Liver (tissue), 8 donors: ENCODE measurements at regions not wholly inside any gene's neighbourhood (a gene's known extent, or its start where the extent isn't known, plus 50 kb on each side); places are given as distances from the start of the nearest gene placed in this dataset.

ENCODE experiments used
- DNase-seq: peaks from one replicate; pipeline ENCODE4 v3.0.0-alpha.2; 2017; ENCODE audit warnings: low spot score
- H3K27ac ChIP-seq, 2 donors: one replicate each; pipeline ENCODE4 v1.7.0; 2013; ENCODE audit warnings: inconsistent platforms in 2 of 2, low read length in 2 of 2, control low read depth in 1 of 2, low read depth in 1 of 2, mild to moderate bottlenecking in 1 of 2
- H3K27me3 ChIP-seq, 4 donors: one replicate each; pipeline versions ENCODE4 v1.6.1 to v1.7.0; 2013; ENCODE audit warnings: low read length in 3 of 4, inconsistent platforms in 1 of 4, mild to moderate bottlenecking in 1 of 4, moderate library complexity in 1 of 4; ENCODE audit not compliant: control insufficient read depth in 4 of 4, insufficient read depth in 4 of 4
- H3K36me3 ChIP-seq, 4 donors: one replicate each; pipeline versions ENCODE4 v1.6.1 to v1.7.0; 2013; ENCODE audit warnings: low read length in 3 of 4, mild to moderate bottlenecking in 3 of 4, low read depth in 1 of 4, moderate library complexity in 1 of 4; ENCODE audit not compliant: control insufficient read depth in 4 of 4, insufficient read depth in 3 of 4
- H3K4me1 ChIP-seq, 4 donors: one replicate each; pipeline versions ENCODE4 v1.6.1 to v1.7.0; 2013; ENCODE audit warnings: low read length in 3 of 4, mild to moderate bottlenecking in 3 of 4, moderate library complexity in 1 of 4; ENCODE audit not compliant: control insufficient read depth in 4 of 4, insufficient read depth in 4 of 4
- H3K4me3 ChIP-seq, 3 donors: one replicate each; pipeline versions ENCODE4 v1.6.1 to v1.7.0; 2013; ENCODE audit warnings: low read length in 3 of 3, control low read depth in 1 of 3, low read depth in 1 of 3, mild to moderate bottlenecking in 1 of 3
- H3K9ac ChIP-seq, 2 donors: one replicate each; pipeline ENCODE4 v1.7.0; 2013; ENCODE audit warnings: low read length in 2 of 2, mild to moderate bottlenecking in 2 of 2, moderate library complexity in 2 of 2, control low read depth in 1 of 2, low read depth in 1 of 2
- H3K9me3 ChIP-seq, 4 donors: one replicate each; pipeline versions ENCODE4 v1.6.1 to v1.7.0; 2013; ENCODE audit warnings: low read length in 3 of 4; ENCODE audit not compliant: control insufficient read depth in 4 of 4
- ATF3 ChIP-seq: IDR thresholded peaks from 2 replicates; pipeline ENCODE4 v1.6.1; 2016; ENCODE audit warnings: antibody characterized with exemption
- EGR1 ChIP-seq, 2 donors: IDR thresholded peaks; 2 replicates each; pipeline ENCODE4 v1.6.1; 2016 to 2018; ENCODE audit warnings: antibody characterized with exemption in 2 of 2, low read depth in 2 of 2
- FOXA1 ChIP-seq: IDR thresholded peaks from 2 replicates; pipeline ENCODE4 v1.6.1; 2016; ENCODE audit warnings: antibody characterized with exemption
- FOXA2 ChIP-seq: IDR thresholded peaks from 2 replicates; pipeline ENCODE4 v1.6.1; 2016; ENCODE audit warnings: antibody characterized with exemption
- GABPA ChIP-seq, 2 donors: IDR thresholded peaks in 1 of 2; conservative IDR thresholded peaks in 1 of 2; 2 replicates each; pipeline ENCODE4 v1.6.1; 2016; ENCODE audit warnings: antibody characterized with exemption in 2 of 2, mild to moderate bottlenecking in 1 of 2, moderate library complexity in 1 of 2
- HNF4A ChIP-seq, 2 donors: conservative IDR thresholded peaks; 2 replicates each; pipeline ENCODE4 v1.6.1; 2016; ENCODE audit warnings: antibody characterized with exemption in 2 of 2, mild to moderate bottlenecking in 2 of 2
- HNF4G ChIP-seq: IDR thresholded peaks from 2 replicates; pipeline ENCODE4 v1.6.1; 2016; ENCODE audit warnings: antibody characterized with exemption
- JUND ChIP-seq, 2 donors: IDR thresholded peaks; 2 replicates each; pipeline ENCODE4 v1.6.1; 2016; ENCODE audit warnings: antibody characterized with exemption in 2 of 2
- MAX ChIP-seq: IDR thresholded peaks from 2 replicates; pipeline ENCODE4 v1.6.1; 2016; ENCODE audit warnings: antibody characterized with exemption
- NR2F2 ChIP-seq: IDR thresholded peaks from 2 replicates; pipeline ENCODE4 v1.6.1; 2016; ENCODE audit warnings: antibody characterized with exemption
- RAD21 ChIP-seq, 2 donors: IDR thresholded peaks; 2 replicates each; pipeline ENCODE4 v1.6.1; 2016; ENCODE audit warnings: antibody characterized with exemption in 2 of 2, mild to moderate bottlenecking in 2 of 2
- SP1 ChIP-seq: IDR thresholded peaks from 2 replicates; pipeline ENCODE4 v1.6.1; 2018; ENCODE audit warnings: antibody characterized with exemption, mild to moderate bottlenecking
- WGBS: extraction: QIAGEN DNeasy Blood & Tissue Kit; methylation state at CpG from one replicate; pipeline ENCODE4 v1.1.7; 2013; 5-methylcytosine and 5-hydroxymethylcytosine counted together
- TF ChIP-seq, protein P1 (sequence below): fragments of 150-350 bp; IDR thresholded peaks from 2 replicates; pipeline ENCODE4 v1.5.1; 2017; ENCODE audit warnings: improper control_type of control experiment, low read depth, low read length; ENCODE audit not compliant: missing input control
- TF ChIP-seq, protein P2 (sequence below): IDR thresholded peaks from 2 replicates; pipeline ENCODE4 v1.6.1; 2016; ENCODE audit warnings: antibody characterized with exemption, mild to moderate bottlenecking
- donor health status: healthy.
- donor health status: healthy.
- donor health status: healthy.
- donor health status: healthy.
- donor health status: healthy.

- Histone ChIP-seq H3K36me3 (no peaks in the 10 kb centered on the region), H3K27me3 (no peaks in the 10 kb centered on the region), H3K4me3 (no peak overlapping the region), H3K9me3 (no peaks in the 10 kb centered on the region), H3K27ac (no peak overlapping the region), H3K9ac (no peak overlapping the region), H3K4me1 (no peaks in the 10 kb centered on the region)
- 84% methylated on average over 2 of the region's 2 CpGs for WGBS
- DNase-seq, result no peak
- TF ChIP-seq ATF3, result no peak
- TF ChIP-seq FOXA2, result no peak
- TF ChIP-seq, protein P1, sequence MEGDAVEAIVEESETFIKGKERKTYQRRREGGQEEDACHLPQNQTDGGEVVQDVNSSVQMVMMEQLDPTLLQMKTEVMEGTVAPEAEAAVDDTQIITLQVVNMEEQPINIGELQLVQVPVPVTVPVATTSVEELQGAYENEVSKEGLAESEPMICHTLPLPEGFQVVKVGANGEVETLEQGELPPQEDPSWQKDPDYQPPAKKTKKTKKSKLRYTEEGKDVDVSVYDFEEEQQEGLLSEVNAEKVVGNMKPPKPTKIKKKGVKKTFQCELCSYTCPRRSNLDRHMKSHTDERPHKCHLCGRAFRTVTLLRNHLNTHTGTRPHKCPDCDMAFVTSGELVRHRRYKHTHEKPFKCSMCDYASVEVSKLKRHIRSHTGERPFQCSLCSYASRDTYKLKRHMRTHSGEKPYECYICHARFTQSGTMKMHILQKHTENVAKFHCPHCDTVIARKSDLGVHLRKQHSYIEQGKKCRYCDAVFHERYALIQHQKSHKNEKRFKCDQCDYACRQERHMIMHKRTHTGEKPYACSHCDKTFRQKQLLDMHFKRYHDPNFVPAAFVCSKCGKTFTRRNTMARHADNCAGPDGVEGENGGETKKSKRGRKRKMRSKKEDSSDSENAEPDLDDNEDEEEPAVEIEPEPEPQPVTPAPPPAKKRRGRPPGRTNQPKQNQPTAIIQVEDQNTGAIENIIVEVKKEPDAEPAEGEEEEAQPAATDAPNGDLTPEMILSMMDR, result no peak
- TF ChIP-seq, protein P2, sequence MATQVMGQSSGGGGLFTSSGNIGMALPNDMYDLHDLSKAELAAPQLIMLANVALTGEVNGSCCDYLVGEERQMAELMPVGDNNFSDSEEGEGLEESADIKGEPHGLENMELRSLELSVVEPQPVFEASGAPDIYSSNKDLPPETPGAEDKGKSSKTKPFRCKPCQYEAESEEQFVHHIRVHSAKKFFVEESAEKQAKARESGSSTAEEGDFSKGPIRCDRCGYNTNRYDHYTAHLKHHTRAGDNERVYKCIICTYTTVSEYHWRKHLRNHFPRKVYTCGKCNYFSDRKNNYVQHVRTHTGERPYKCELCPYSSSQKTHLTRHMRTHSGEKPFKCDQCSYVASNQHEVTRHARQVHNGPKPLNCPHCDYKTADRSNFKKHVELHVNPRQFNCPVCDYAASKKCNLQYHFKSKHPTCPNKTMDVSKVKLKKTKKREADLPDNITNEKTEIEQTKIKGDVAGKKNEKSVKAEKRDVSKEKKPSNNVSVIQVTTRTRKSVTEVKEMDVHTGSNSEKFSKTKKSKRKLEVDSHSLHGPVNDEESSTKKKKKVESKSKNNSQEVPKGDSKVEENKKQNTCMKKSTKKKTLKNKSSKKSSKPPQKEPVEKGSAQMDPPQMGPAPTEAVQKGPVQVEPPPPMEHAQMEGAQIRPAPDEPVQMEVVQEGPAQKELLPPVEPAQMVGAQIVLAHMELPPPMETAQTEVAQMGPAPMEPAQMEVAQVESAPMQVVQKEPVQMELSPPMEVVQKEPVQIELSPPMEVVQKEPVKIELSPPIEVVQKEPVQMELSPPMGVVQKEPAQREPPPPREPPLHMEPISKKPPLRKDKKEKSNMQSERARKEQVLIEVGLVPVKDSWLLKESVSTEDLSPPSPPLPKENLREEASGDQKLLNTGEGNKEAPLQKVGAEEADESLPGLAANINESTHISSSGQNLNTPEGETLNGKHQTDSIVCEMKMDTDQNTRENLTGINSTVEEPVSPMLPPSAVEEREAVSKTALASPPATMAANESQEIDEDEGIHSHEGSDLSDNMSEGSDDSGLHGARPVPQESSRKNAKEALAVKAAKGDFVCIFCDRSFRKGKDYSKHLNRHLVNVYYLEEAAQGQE, result no peak
- TF ChIP-seq NR2F2, result no peak
- TF ChIP-seq FOXA1, result no peak
- no peak for TF ChIP-seq MAX
- TF ChIP-seq JUND (IDR thresholded peaks at IDR 0.05), result no peak
- TF ChIP-seq RAD21 (IDR thresholded peaks at IDR 0.05), result no peak
- TF ChIP-seq GABPA (IDR thresholded peaks at IDR 0.05 in 1 of 2, conservative IDR thresholded peaks at IDR 0.05 in 1 of 2), result no peak
- TF ChIP-seq HNF4A (conservative IDR thresholded peaks at IDR 0.05), result no peak
- TF ChIP-seq EGR1 (IDR thresholded peaks at IDR 0.05; ENCODE audit: low read depth in 2 of 2), result no peak
- no peak for TF ChIP-seq SP1
Observed at GRCh38 chrY:15312166-15312565, 787.8 kb downstream of the NLGN4Y start.

- DNase-seq, result no peak
Observed at GRCh38 chrY:15324189-15324588, 799.9 kb downstream of the NLGN4Y start.

More at GRCh38 chrY:15324189-15324588, 799.9 kb downstream of the NLGN4Y start:
- Histone ChIP-seq H3K36me3 (no peaks in the 10 kb centered on the region), H3K4me3 (no peak overlapping the region), H3K9me3 (no peaks in the 10 kb centered on the region), H3K27me3 (no peaks in the 10 kb centered on the region), H3K27ac (no peak overlapping the region), H3K9ac (no peak overlapping the region), H3K4me1 (no peaks in the 10 kb centered on the region)
- TF ChIP-seq NR2F2 (no peak), MAX (no peak), HNF4G (no peak)
- 87% methylated on average over 2 of the region's 2 CpGs for WGBS
